ENCODE measurements at regions not wholly inside any gene's neighbourhood (a gene's known extent, or its start where the extent isn't known, plus 50 kb on each side); places are given as distances from the start of the nearest gene placed in this dataset.

DNA sequence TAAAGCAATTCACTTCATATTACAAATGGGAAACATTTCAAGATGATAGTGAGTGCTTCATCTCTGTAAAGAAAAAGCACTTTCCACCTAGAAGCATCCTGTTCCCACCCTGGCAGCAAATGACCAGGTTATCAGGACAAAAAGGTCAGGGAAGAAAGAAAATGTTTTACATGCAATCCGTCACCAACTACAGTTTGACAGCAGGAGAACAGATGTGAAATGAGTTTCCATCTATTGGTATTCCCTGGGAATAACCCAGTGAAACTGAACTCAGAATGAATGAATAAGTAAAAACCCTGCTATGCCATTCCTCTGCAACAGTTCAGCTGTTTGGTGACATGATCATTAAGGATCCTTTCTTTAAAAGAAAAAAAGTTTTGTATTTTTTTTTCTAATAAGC lies 67.6 kb downstream of the HTR1A start:
- DNase-seq (ENCODE audit: low spot score) = no peak
- intact Hi-C loops (cut with DNase I) = no loop called here

DNA sequence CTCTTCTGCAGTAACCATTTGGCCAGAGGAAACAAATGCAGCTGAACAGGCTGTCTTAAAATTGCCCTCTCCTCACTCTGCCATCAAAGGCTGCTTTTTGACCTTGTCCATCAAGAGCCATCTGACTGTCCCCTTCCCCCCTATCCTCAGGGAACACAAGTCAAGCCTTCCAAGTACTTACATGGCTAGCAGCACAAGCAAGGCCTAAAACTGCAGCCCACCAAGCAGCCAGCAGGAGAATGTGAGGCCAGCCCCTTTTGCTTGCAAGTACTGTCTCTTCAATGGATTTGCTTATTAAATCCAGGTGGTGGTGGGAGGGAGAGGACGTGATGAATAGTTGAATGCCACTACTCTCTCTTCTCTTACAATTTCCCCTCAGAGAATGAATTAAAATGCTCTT lies 83.5 kb downstream of the HTR1A start:
- no peak for DNase-seq (ENCODE audit: low spot score)
- intact Hi-C loops (cut with DNase I) = no loop called here

GRCh38 chr5:63877961-63878360 lies 84.3 kb downstream of the HTR1A start:
- no peak for DNase-seq (ENCODE audit: low spot score)
- intact Hi-C loops (cut with DNase I) = no loop called here

GRCh38 chr5:63860379-63860778 lies 101.9 kb downstream of the HTR1A start:
- DNase-seq (ENCODE audit: low spot score) = no peak
- intact Hi-C loops (cut with DNase I) = no loop called here

DNA sequence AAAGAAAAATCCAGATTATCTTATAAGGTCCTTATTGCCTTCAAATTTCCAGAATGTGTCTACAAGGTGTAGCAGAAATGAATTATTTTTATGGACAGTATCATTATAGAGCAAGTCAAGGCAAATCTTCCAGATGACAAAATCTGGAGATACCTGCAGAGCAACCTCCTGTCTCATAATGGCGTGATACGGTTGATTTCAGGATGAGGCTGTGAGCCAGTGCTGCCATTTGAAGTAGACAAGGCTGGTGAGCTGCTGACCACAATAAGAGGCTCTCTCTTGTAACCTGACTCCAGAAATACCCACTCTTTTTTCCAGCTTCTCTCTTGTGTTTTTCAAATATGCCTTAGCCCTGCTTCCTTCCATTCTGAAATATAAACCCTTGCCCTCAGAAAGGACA lies 108.2 kb downstream of the HTR1A start:
- intact Hi-C loops (cut with DNase I) = no loop called here

DNA sequence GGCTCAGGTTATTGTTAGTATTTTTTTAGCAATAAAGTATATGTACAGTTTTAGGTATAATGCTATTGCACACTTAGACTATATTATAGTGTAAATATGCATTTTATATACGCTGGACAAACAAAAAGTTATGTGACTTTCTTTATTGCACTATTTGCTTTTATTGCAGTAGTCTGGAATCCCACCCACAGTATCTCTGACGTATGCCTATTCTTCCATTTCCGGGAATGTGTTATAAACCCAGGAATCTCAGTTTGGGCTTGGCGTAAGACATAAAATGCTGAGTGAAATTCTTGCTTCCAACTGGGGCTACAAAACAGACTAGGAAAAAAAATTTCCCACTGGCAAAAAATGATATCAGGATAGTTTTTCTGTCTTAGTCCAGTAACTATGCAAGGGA lies 119.1 kb downstream of the HTR1A start:
- DNase-seq (ENCODE audit: low spot score) = no peak
- intact Hi-C loops (cut with DNase I) = no loop called here

More for the DNA sequence above, 108.2 kb downstream of the HTR1A start:
- DNase-seq (ENCODE audit: low spot score) = no peak

GRCh38 chr5:63837437-63837836 lies 124.8 kb downstream of the HTR1A start:
- no peak for DNase-seq (ENCODE audit: low spot score)
- intact Hi-C loops (cut with DNase I) = no loop called here

GRCh38 chr5:63831381-63831780 lies 130.9 kb downstream of the HTR1A start:
- intact Hi-C loops (cut with DNase I) = no loop called here

DNA sequence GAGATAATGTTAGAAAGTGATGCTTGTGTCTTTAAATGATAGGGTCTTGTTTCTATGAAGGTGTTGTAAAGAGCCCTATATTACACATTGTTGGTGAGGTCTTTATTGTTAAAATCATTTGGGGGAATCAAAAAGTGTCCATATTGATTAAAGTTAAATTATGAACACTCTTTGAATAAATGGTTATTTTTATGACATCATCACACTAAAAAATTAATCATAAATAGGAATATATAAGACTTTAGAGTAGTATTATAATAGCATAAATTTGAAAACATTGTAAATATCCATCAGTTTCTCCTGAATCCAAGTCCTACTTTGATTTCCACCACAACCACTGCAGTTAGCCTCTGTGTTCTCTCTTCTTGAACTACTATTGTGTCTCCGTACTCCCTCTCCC lies 136.3 kb downstream of the HTR1A start:
- intact Hi-C loops (cut with DNase I) = no loop called here
- no peak for DNase-seq (ENCODE audit: low spot score)

More at GRCh38 chr5:63831381-63831780, 130.9 kb downstream of the HTR1A start:
- no peak for DNase-seq (ENCODE audit: low spot score)

- intact Hi-C loops (cut with DNase I) = no loop called here
- DNase-seq (ENCODE audit: low spot score) = no peak
These were observed 138.7 kb downstream of the HTR1A start for GRCh38 chr5:63823583-63823982.

GRCh38 chr5:63822614-63823013 lies 139.6 kb downstream of the HTR1A start:
- DNase-seq (ENCODE audit: low spot score) = no peak
- intact Hi-C loops (cut with DNase I) = no loop called here

- intact Hi-C loops (cut with DNase I) = no loop called here
- no peak for DNase-seq (ENCODE audit: low spot score)
These were observed 141.7 kb downstream of the HTR1A start for GRCh38 chr5:63820577-63820976.

DNA sequence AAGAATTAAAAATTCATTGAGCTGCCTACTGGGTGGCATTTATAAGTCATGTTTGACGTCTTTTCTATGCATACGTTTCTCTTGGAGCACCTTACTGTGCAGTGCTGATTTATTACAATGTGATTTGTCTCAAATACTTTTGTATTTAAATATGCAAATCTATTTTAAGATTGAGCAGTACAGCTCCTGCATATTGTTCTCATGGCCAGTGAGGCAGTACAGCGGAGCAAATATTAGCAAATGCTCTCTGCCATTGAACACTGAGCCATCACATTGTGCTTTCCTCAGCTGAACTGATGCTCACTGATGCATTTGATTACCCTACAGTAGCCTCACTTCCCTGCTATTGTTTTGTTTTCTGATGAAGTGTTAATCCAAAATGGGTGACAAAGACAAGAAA lies 149.6 kb downstream of the HTR1A start:
- DNase-seq (ENCODE audit: low spot score) = no peak
- intact Hi-C loops (cut with DNase I) = no loop called here

GRCh38 chr5:63811961-63812360 lies 150.3 kb downstream of the HTR1A start:
- intact Hi-C loops (cut with DNase I) = no loop called here
- no peak for DNase-seq (ENCODE audit: low spot score)

- DNase-seq (ENCODE audit: low spot score) = no peak
- intact Hi-C loops (cut with DNase I) = no loop called here
These were observed 151.0 kb downstream of the HTR1A start for GRCh38 chr5:63811286-63811685.

- DNase-seq (ENCODE audit: low spot score) = no peak
- intact Hi-C loops (cut with DNase I) = no loop called here
These were observed 157.1 kb downstream of the HTR1A start for GRCh38 chr5:63805151-63805550.

GRCh38 chr5:63803165-63803564 lies 159.1 kb downstream of the HTR1A start:
- no peak for DNase-seq (ENCODE audit: low spot score)
- intact Hi-C loops (cut with DNase I) = no loop called here

DNA sequence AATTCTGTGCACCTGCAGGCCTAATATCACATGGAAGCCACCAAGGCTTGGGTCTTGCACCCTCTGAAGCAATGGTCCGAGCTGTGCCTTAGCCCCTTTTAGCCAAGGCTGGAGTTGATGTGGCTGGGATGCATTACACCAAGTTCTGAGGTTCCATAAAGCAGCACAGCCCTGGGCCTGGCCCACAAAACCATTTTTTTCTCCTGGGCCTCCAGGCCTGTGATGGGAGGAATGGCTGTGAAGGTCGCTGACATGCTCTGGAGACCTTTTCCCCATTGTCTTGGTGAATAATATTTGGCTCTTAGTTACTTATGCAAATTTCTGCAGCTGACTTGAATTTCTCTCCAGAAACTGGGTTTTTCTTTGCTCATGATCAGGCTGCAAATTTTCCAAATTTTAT lies 167.3 kb downstream of the HTR1A start:
- intact Hi-C loops (cut with DNase I) = no loop called here
- no peak for DNase-seq (ENCODE audit: low spot score)

DNA sequence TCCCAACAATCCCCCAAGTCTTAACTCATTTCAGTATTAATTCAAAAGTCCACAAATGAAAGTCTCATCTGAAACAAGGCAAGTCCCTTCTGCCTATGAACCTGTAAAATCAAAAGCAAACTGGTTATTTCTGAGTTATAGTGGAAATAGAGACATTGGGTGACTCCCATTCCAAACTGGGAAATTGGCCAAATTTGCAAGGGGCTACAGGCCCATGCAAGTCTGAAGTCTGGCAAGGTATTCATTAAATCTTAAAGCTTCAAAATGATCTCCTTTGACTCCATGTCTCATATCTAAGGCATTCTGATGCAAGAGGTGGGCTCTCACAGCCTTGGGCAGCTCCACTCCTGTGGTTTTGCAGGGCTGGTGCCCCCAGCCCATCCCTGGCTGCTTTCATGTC lies 167.9 kb downstream of the HTR1A start:
- intact Hi-C loops (cut with DNase I) = no loop called here
- DNase-seq (ENCODE audit: low spot score) = no peak

DNA sequence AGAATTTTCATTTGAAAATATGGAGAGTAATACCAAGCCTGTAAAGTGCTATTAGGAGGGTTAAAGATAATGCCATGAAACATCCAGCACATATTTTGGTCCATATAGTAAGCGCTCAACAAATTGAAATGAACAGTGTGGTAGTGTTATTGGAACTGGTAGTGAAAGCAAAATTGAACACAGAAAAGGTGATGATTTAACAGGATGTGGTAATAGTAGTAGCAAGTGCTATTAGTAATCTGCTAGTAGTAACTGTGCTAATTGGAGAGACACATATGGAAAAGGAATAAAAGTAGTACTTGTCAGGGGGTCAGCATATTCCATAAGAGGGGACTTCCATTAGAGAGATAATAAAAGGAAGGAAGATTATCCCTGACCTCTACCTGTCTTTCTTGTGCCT lies 187.3 kb downstream of the HTR1A start:
- DNase-seq (ENCODE audit: low spot score) = no peak
- intact Hi-C loops (cut with DNase I) = no loop called here

- intact Hi-C loops (cut with DNase I) = no loop called here
- DNase-seq (ENCODE audit: low spot score) = no peak
These were observed 194.0 kb downstream of the HTR1A start for GRCh38 chr5:63768221-63768620.

DNA sequence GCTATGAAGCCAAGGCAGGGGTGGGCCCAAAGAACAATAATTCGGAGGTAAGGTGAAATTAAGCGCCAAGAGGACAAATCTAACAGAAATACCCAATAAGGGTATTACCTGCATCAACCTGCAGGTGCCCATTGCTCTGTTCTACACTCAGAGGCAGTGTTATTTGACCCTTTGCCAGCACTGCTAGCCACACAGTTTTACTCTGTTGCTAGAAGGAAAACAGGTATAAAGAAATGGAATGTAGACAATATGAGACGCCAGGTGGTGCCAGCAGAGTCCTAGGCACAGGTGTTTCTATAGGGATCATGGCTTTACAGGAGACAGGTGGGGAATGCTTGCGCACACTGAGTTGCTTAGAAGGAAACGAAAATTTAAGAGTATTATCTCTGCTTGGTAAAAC lies 201.3 kb downstream of the HTR1A start:
- DNase-seq (ENCODE audit: low spot score) = no peak
- intact Hi-C loops (cut with DNase I) = no loop called here

All from cardiac septum (tissue), 1 donor.